Sigmoid colon (tissue), 4 donors: ENCODE measurements at regions not wholly inside any gene's neighbourhood (a gene's known extent, or its start where the extent isn't known, plus 50 kb on each side); places are given as distances from the start of the nearest gene placed in this dataset.

Source experiments
- EP300 ChIP-seq, 4 donors: sonication (generic); formaldehyde crosslinking; IDR thresholded peaks; one replicate each; pipeline ENCODE4 v1.6.1; 2017; ENCODE audit warnings: antibody characterized with exemption in 4 of 4
- POLR2A ChIP-seq, 2 donors: fragments of 450-650 bp; IDR thresholded peaks; one replicate each; pipeline ENCODE4 v1.6.1; 2016; ENCODE audit warnings: antibody characterized with exemption in 2 of 2, mild to moderate bottlenecking in 2 of 2, moderate library complexity in 2 of 2
- POLR2AphosphoS5 ChIP-seq, 4 donors: sonication (generic); formaldehyde crosslinking; IDR thresholded peaks; one replicate each; pipeline ENCODE4 v1.6.1; 2017; ENCODE audit warnings: antibody characterized with exemption in 4 of 4
- TF ChIP-seq, protein P1 (sequence below), 4 experiments: fragments of 450-650 bp in 3 of 4; fragments of 200-600 bp in 1 of 4; IDR thresholded peaks; one replicate each; pipeline ENCODE4 v1.5.1; 2016 to 2019; ENCODE audit warnings: antibody characterized with exemption in 4 of 4, mild to moderate bottlenecking in 3 of 4, moderate library complexity in 2 of 4

DNA sequence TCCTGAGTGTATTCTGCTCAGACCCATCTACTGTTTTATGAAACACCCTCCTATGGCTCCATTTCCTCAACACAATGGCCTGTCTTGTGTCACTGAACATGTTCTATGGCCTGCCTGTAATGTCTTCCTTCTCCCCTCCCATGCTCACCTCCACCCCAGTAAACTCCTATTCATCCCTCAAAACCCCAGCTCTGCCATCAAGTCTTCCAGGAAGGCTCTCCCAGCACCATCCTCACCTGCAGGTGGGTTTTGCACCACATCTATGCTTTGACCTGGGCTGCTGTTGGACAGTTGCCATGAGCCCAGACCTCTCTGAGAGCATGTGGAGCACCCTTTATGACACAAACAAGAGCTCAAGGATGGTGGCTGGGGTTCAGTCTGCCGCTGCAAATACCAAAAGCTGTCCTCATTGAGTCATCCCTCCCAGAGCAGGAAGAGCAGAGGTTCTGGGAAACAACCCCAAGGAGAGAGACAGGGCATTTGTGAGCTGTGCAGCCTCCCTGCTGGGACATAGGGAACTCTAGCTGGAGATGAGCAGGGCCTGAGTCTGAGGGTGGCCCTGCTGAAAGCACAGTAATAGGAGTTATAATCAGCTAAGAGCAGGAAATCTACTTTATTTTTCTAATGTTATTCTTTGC, 93.8 kb upstream of the CD93 start:
- TF ChIP-seq, protein P1, sequence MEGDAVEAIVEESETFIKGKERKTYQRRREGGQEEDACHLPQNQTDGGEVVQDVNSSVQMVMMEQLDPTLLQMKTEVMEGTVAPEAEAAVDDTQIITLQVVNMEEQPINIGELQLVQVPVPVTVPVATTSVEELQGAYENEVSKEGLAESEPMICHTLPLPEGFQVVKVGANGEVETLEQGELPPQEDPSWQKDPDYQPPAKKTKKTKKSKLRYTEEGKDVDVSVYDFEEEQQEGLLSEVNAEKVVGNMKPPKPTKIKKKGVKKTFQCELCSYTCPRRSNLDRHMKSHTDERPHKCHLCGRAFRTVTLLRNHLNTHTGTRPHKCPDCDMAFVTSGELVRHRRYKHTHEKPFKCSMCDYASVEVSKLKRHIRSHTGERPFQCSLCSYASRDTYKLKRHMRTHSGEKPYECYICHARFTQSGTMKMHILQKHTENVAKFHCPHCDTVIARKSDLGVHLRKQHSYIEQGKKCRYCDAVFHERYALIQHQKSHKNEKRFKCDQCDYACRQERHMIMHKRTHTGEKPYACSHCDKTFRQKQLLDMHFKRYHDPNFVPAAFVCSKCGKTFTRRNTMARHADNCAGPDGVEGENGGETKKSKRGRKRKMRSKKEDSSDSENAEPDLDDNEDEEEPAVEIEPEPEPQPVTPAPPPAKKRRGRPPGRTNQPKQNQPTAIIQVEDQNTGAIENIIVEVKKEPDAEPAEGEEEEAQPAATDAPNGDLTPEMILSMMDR (IDR thresholded peaks at IDR 0.05) = no peak
- no peak for TF ChIP-seq POLR2AphosphoS5 (IDR thresholded peaks at IDR 0.05)
- TF ChIP-seq POLR2A (IDR thresholded peaks at IDR 0.05) = no peak
- no peak for TF ChIP-seq EP300 (IDR thresholded peaks at IDR 0.05)
